Right lobe of liver (tissue), 6 donors: ENCODE measurements at regions not wholly inside any gene's neighbourhood (a gene's known extent, or its start where the extent isn't known, plus 50 kb on each side); places are given as distances from the start of the nearest gene placed in this dataset.

ENCODE experiments used
- ATAC-seq, 4 donors: fragments of 200-7000 bp; cut with Tn5 transposase; one replicate each; pipeline ENCODE4 v1.9.1; 2020; ENCODE audit warnings: mild to moderate bottlenecking in 4 of 4, moderate library complexity in 4 of 4
- DNase-seq, 3 donors: peaks; one replicate each; pipeline ENCODE4 v3.0.0-alpha.2; 2020
- H3K27ac ChIP-seq, 3 donors: fragments of 200-600 bp; one replicate each; pipeline ENCODE4 v1.8.0; 2022
- H3K27me3 ChIP-seq, 2 donors: fragments of 200-600 bp; one replicate each; pipeline ENCODE4 v1.8.0; 2022
- H3K36me3 ChIP-seq, 4 donors: fragments of 200-600 bp; sonication (generic) in 1 of 4; one replicate each; pipeline versions ENCODE4 v1.5.1 to v1.8.0; 2017 to 2022; ENCODE audit warnings: control low read depth in 1 of 4
- H3K4me1 ChIP-seq, 4 donors: fragments of 200-600 bp; sonication (generic) in 1 of 4; one replicate each; pipeline versions ENCODE4 v1.5.1 to v1.8.0; 2017 to 2022; ENCODE audit warnings: control low read depth in 1 of 4
- H3K4me3 ChIP-seq, 3 donors: fragments of 200-600 bp; one replicate each; pipeline ENCODE4 v1.8.0; 2022
- H3K9me3 ChIP-seq, 4 donors: fragments of 200-600 bp; sonication (generic) in 1 of 4; one replicate each; pipeline versions ENCODE4 v1.5.1 to v1.8.0; 2017 to 2022; ENCODE audit warnings: control low read depth in 1 of 4
- CTCF ChIP-seq, 4 donors: fragments of 200-600 bp in 3 of 4; fragments of 450-650 bp in 1 of 4; IDR thresholded peaks; one replicate each; pipeline versions ENCODE4 v1.5.1 to v1.8.0; 2016 to 2022; ENCODE audit warnings: antibody characterized with exemption in 4 of 4, mild to moderate bottlenecking in 2 of 4
- POLR2A ChIP-seq: fragments of 450-650 bp; IDR thresholded peaks from one replicate; pipeline ENCODE4 v1.6.1; 2017; ENCODE audit warnings: antibody characterized with exemption, mild to moderate bottlenecking
- WGBS: methylation state at CpG from one replicate; pipeline ENCODE4 v1.1.6; 2018; ENCODE audit warnings: low coverage, low lambda C conversion rate; ENCODE audit not compliant: insufficient coverage; ENCODE audit errors: missing lambda C conversion rate; 5-methylcytosine and 5-hydroxymethylcytosine counted together
- intact Hi-C, 2 donors: fragments of 100-400 bp; cut with DNase I; formaldehyde crosslinking; loops; one replicate each; pipeline versions ENCODE4 v1.11.2 to v1.14.1; 2022
- donor health status: DM: no; HTN: yes; CAD: no.
- donor health status: DM: no; HTN: no; CAD: no.
- donor health status: DM: no; HTN: no; CAD: no.
- donor health status: DM: no; HTN: yes; CAD: no.
- donor health status: DM: no; HTN: yes; CAD: no.

GRCh38 chr1:239139801-239140200, 246.6 kb upstream of the CHRM3 start:
- H3K36me3 ChIP-seq, result no peaks in the 10 kb centered on the region
- no peaks in the 10 kb centered on the region for H3K4me1 ChIP-seq
- H3K27ac ChIP-seq, result no peak overlapping the region
- TF ChIP-seq CTCF (IDR thresholded peaks at IDR 0.05), result no peak
- no peak for TF ChIP-seq POLR2A
- 36% methylated on average over 5 of the region's 5 CpGs for WGBS
- no peak for ATAC-seq
- no peaks in the 10 kb centered on the region for H3K9me3 ChIP-seq
- DNase-seq, result no peak
- no peaks in the 10 kb centered on the region for H3K27me3 ChIP-seq
- H3K4me3 ChIP-seq, result no peak overlapping the region
- intact Hi-C loops, result no loop called here

- intact Hi-C loops, result no loop called here
Observed at GRCh38 chr1:239128541-239128940, 257.8 kb upstream of the CHRM3 start.

GRCh38 chr1:239126884-239127283, 259.5 kb upstream of the CHRM3 start:
- H3K4me3 ChIP-seq, result no peak overlapping the region
- intact Hi-C loops, result no loop called here
- 66% methylated on average over 3 of the region's 3 CpGs for WGBS
- DNase-seq (no peak), ATAC-seq (no peak)
- H3K9me3 ChIP-seq, result no peaks in the 10 kb centered on the region
- no peak for TF ChIP-seq CTCF (IDR thresholded peaks at IDR 0.05)
- no peak for TF ChIP-seq POLR2A
- no peaks in the 10 kb centered on the region for H3K4me1 ChIP-seq
- H3K27me3 ChIP-seq, result no peaks in the 10 kb centered on the region
- no peaks in the 10 kb centered on the region for H3K36me3 ChIP-seq
- no peak overlapping the region for H3K27ac ChIP-seq

More at GRCh38 chr1:239128541-239128940, 257.8 kb upstream of the CHRM3 start:
- DNase-seq (no peak), ATAC-seq (no peak)
- Histone ChIP-seq H3K36me3 (no peaks in the 10 kb centered on the region), H3K4me3 (no peak overlapping the region), H3K27ac (no peak overlapping the region), H3K27me3 (no peaks in the 10 kb centered on the region), H3K4me1 (no peaks in the 10 kb centered on the region), H3K9me3 (no peaks in the 10 kb centered on the region)
- WGBS, result 42% methylated on average over 3 of the region's 3 CpGs
- TF ChIP-seq POLR2A, result no peak
- TF ChIP-seq CTCF (IDR thresholded peaks at IDR 0.05), result no peak

GRCh38 chr1:239125893-239126292, 260.5 kb upstream of the CHRM3 start:
- DNase-seq (no peak), ATAC-seq (no peak)
- no peaks in the 10 kb centered on the region for H3K9me3 ChIP-seq
- intact Hi-C loops, result no loop called here
- no peaks in the 10 kb centered on the region for H3K36me3 ChIP-seq
- no peak overlapping the region for H3K4me3 ChIP-seq
- no peak for TF ChIP-seq POLR2A
- TF ChIP-seq CTCF (IDR thresholded peaks at IDR 0.05), result no peak
- H3K4me1 ChIP-seq, result no peaks in the 10 kb centered on the region
- no peak overlapping the region for H3K27ac ChIP-seq
- H3K27me3 ChIP-seq, result no peaks in the 10 kb centered on the region

- H3K4me1 ChIP-seq, result no peaks in the 10 kb centered on the region
- ATAC-seq (no peak), DNase-seq (no peak)
- no peaks in the 10 kb centered on the region for H3K27me3 ChIP-seq
- TF ChIP-seq POLR2A (no peak), CTCF (IDR thresholded peaks at IDR 0.05) (no peak)
- no peaks in the 10 kb centered on the region for H3K36me3 ChIP-seq
- no peak overlapping the region for H3K27ac ChIP-seq
- H3K9me3 ChIP-seq, result no peaks in the 10 kb centered on the region
- intact Hi-C loops, result no loop called here
- WGBS, result 45% methylated on average over 4 of the region's 4 CpGs
- H3K4me3 ChIP-seq, result no peak overlapping the region
Observed at GRCh38 chr1:239125027-239125426, 261.3 kb upstream of the CHRM3 start.
